NB4 (cell line): ENCODE measurements at regions not wholly inside any gene's neighbourhood (a gene's known extent, or its start where the extent isn't known, plus 50 kb on each side); places are given as distances from the start of the nearest gene placed in this dataset.

ENCODE experiments used
- CTCF ChIP-seq: IDR thresholded peaks from one replicate; pipeline ENCODE4 v1.5.1; 2012; ENCODE audit warnings: low read depth, low read length
- MAX ChIP-seq: IDR thresholded peaks from 2 replicates; pipeline ENCODE4 v1.6.1; 2011; ENCODE audit warnings: low read depth, low read length
- POLR2A ChIP-seq: IDR thresholded peaks from 2 replicates; pipeline ENCODE4 v1.6.1; 2011; ENCODE audit warnings: mild to moderate bottlenecking; ENCODE audit not compliant: insufficient read length; ENCODE audit errors: extremely low read depth

GRCh38 chr11:121899520-121899919 is 216.5 kb downstream of the BLID start:
- no peak for TF ChIP-seq POLR2A
- TF ChIP-seq CTCF: no peak
- TF ChIP-seq MAX: no peak
